AG10803 (cell line): ENCODE measurements at regions not wholly inside any gene's neighbourhood (a gene's known extent, or its start where the extent isn't known, plus 50 kb on each side); places are given as distances from the start of the nearest gene placed in this dataset.
A peak's percentile ranks its signal among the peaks of the same experiment; 100 is the strongest.

Experiments used
- DNase-seq: peaks from one replicate; pipeline ENCODE4 v3.0.0; 2010; ENCODE audit warnings: low read depth
- H3K4me3 ChIP-seq: 2 replicates; pipeline ENCODE4 v1.5.1; 2011; ENCODE audit warnings: mild to moderate bottlenecking, low read length, control low read depth
- TF ChIP-seq, protein P1 (sequence below): conservative IDR thresholded peaks from 2 replicates; pipeline ENCODE4 v1.5.1; 2011; ENCODE audit warnings: mild to moderate bottlenecking, low read length, control low read depth, inconsistent platforms

DNA sequence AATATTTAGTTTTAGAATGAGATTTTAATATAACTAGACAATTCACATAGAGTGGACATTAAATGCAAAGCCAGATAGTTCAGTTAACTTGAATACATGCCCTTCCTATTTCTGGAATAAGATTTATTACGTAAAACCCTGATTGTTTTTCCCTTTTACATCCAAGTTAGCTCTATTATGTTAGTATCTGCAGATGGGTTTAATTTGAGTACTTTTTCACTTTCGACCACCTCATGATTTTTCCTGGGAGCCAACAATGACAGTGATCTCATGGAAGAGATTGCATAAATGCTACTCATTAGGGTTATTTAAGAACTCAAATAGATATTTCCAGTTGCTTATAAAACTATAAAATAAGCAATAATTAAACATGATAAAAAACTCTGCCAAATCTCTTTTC is 199.4 kb upstream of the PTGFR start:
- peak; percentile 82 for DNase-seq
- H3K4me3 ChIP-seq, result no peak overlapping the region
- TF ChIP-seq, protein P1, sequence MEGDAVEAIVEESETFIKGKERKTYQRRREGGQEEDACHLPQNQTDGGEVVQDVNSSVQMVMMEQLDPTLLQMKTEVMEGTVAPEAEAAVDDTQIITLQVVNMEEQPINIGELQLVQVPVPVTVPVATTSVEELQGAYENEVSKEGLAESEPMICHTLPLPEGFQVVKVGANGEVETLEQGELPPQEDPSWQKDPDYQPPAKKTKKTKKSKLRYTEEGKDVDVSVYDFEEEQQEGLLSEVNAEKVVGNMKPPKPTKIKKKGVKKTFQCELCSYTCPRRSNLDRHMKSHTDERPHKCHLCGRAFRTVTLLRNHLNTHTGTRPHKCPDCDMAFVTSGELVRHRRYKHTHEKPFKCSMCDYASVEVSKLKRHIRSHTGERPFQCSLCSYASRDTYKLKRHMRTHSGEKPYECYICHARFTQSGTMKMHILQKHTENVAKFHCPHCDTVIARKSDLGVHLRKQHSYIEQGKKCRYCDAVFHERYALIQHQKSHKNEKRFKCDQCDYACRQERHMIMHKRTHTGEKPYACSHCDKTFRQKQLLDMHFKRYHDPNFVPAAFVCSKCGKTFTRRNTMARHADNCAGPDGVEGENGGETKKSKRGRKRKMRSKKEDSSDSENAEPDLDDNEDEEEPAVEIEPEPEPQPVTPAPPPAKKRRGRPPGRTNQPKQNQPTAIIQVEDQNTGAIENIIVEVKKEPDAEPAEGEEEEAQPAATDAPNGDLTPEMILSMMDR, result no peak

DNA sequence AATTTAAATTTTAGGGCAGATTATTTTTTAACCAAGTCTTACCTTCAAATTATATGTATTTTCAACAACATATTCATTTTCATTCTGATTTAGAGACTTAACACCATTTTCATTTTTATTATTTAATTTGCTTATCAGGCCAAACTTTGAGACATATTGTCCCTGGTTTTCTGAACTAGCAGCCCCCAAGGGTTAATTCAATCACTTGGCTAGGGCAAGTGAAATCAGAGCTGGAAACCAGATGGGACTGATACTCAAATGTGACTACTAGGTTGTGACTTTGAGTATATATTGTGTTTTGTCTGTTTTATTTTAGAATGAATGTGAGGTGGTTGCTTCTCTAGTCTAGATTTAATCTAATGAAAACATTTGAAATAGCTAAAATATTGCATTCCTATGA is 198.9 kb upstream of the PTGFR start:
- no peak overlapping the region for H3K4me3 ChIP-seq
- TF ChIP-seq, protein P1, result no peak
- no peak for DNase-seq

GRCh38 chr1:78292361-78292760 is 198.4 kb upstream of the PTGFR start:
- TF ChIP-seq, protein P1, result no peak
- H3K4me3 ChIP-seq, result no peak overlapping the region
- peak; percentile 99 for DNase-seq

DNA sequence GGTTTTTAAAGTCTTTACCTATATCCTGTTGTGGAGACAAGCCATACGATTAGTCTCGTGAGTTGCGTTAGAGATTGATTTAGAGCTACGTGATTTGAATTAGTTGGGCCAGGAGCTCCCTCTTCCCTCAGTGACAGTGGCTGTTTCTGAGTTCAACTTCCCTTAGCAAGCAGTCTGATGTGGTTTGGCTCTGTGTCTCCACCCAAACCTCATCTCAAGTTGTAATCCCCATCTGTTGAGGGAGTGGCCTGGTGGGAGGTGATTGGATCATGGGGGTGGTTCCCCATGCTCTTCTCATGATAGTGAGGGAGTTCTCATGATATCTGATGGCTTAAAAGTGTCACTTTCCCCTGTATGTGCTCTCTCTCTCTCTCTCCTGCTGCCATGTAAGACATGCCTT is 192.9 kb upstream of the PTGFR start:
- DNase-seq, result peak; percentile 70
- TF ChIP-seq, protein P1, result no peak
- H3K4me3 ChIP-seq, result no peak overlapping the region

GRCh38 chr1:78298349-78298748 is 192.4 kb upstream of the PTGFR start:
- TF ChIP-seq, protein P1, result no peak
- no peak for DNase-seq
- H3K4me3 ChIP-seq, result no peak overlapping the region

DNA sequence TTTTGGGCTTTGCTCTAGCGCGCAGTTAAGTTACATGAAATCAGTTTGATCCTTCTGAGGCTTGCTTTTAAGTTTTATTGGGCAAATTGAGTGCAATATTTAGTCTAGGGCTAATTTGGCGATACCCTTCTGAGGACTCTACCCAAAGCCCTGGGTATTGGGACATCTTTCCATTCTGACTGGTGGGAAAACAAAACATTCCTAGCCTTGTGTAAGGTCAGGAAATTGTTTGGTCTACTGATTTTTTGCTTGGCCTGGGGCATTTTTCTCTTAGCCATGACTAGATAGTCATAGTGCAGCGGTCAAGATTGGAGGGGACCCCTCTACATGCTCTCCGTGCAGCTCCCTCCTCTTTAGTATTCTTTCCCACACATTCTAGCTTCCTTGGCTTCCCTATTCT is 189.6 kb upstream of the PTGFR start:
- H3K4me3 ChIP-seq, result no peak overlapping the region
- TF ChIP-seq, protein P1, result no peak
- DNase-seq, result peak; percentile 33

- TF ChIP-seq, protein P1, result no peak
- DNase-seq, result peak; percentile 96
- H3K4me3 ChIP-seq, result no peak overlapping the region
These were observed 187.2 kb upstream of the PTGFR start for GRCh38 chr1:78303620-78304019.
